ENCODE measurements at regions not wholly inside any gene's neighbourhood (a gene's known extent, or its start where the extent isn't known, plus 50 kb on each side); places are given as distances from the start of the nearest gene placed in this dataset.

GRCh38 chr12:17478908-17479673 is 610.9 kb downstream of the RERGL start:
- TF ChIP-seq POLR2A (IDR thresholded peaks at IDR 0.05; ENCODE audit: low read depth, low read length), result no peak
- no peak for DNase-seq (ENCODE audit: insufficient read length, low spot score)
- FAIRE-seq, result no peak

GRCh38 chr12:17470460-17470859 is 619.5 kb downstream of the RERGL start:
- FAIRE-seq, result no peak
- TF ChIP-seq POLR2A (IDR thresholded peaks at IDR 0.05; ENCODE audit: low read depth, low read length), result no peak
- no peak for DNase-seq (ENCODE audit: insufficient read length, low spot score)

- DNase-seq (ENCODE audit: insufficient read length, low spot score), result no peak
- no peak for FAIRE-seq
- no peak for TF ChIP-seq POLR2A (IDR thresholded peaks at IDR 0.05; ENCODE audit: low read depth, low read length)
Measured at GRCh38 chr12:17459214-17459613, 630.8 kb downstream of the RERGL start.

DNA sequence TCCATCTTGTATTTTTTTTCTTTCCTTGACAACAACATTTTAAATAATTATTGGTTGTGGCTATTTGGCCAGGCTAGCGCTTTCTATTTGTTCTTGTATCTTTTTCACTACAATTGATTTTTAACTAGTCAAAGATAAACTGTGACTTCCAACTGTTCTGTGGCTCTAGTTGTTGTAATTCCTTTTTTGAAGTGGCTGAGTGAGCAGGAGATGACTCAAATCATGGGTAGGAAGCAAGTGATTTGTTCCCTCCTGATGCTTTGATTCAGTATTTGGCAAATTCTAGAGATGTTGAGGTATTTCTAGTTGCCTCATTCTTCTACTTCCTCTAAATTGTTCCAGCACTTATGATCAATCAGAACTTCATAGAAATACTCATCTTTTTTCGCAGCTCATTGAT is 633.5 kb downstream of the RERGL start:
- DNase-seq (ENCODE audit: insufficient read length, low spot score) (no peak), FAIRE-seq (peak; percentile 23)
- no peak for TF ChIP-seq POLR2A (IDR thresholded peaks at IDR 0.05; ENCODE audit: low read depth, low read length)

- FAIRE-seq (no peak), DNase-seq (ENCODE audit: insufficient read length, low spot score) (no peak)
- no peak for TF ChIP-seq POLR2A (IDR thresholded peaks at IDR 0.05; ENCODE audit: low read depth, low read length)
Measured at GRCh38 chr12:17438141-17438540, 651.9 kb downstream of the RERGL start.

DNA sequence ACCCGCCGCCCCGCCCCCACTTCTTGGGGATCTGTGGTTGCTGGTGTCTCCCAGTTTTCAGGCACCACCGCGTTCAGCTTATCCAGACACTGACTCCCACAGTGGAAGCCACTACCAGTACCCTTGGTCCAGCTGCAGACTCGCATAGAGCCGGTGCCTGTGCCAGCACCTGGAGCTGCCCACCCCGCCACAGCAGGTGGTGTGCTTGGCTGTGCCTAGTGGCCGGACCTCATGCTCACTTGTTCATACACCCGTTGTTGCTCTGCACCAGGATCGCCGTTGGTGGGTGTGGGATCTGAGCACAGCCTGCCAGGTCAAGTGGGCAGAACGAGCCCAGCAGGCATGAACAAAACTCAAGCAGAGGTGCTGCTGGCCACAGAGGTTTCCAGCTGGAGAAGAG is 673.2 kb downstream of the RERGL start:
- no peak for TF ChIP-seq POLR2A (IDR thresholded peaks at IDR 0.05; ENCODE audit: low read depth, low read length)
- DNase-seq (ENCODE audit: insufficient read length, low spot score) (no peak), FAIRE-seq (no peak)

GRCh38 chr12:17414596-17414995 is 675.4 kb downstream of the RERGL start:
- no peak for FAIRE-seq
- DNase-seq (ENCODE audit: insufficient read length, low spot score), result no peak
- TF ChIP-seq POLR2A (IDR thresholded peaks at IDR 0.05; ENCODE audit: low read depth, low read length), result no peak

DNA sequence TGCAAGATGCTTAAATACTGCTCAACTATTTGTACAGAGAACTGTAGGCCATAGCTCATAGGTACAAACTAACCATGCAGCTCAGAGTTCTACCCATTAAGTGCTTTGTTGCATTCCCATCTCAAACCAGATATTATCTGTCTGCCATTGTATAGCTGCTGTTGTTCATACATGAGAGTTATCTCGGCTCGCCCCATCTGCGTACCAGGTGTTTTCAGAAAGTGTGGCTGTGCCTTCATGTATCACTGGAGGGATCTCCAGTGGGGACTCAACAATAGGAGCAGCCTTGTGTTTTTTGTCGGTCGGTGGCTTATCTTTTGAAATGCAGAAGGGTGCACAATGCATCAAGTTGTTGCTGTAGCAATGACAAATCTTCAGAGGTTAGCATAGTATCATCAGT is 678.3 kb downstream of the RERGL start:
- no peak for TF ChIP-seq POLR2A (IDR thresholded peaks at IDR 0.05; ENCODE audit: low read depth, low read length)
- FAIRE-seq (no peak), DNase-seq (ENCODE audit: insufficient read length, low spot score) (no peak)

DNA sequence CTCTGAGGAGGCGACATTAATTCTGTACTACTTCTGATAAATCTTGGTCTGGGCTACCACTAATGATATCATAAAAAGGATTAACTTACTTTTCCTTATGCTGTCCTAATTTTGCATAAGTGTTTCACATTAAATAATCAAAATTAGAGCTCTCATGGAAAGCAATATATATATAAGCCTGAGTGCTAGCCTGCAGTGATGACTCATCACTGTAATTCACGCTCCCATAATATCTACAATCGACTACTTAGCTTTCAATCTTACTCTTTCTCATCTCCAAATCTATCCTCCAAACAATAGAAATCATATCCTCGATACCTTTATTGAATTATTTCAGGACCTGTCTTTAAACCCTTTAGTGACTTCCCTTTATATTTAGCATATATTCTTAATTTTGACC is 701.3 kb downstream of the RERGL start:
- DNase-seq (ENCODE audit: insufficient read length, low spot score) (no peak), FAIRE-seq (no peak)
- TF ChIP-seq POLR2A (IDR thresholded peaks at IDR 0.05; ENCODE audit: low read depth, low read length), result no peak

- FAIRE-seq (no peak), DNase-seq (ENCODE audit: insufficient read length, low spot score) (no peak)
- TF ChIP-seq POLR2A (IDR thresholded peaks at IDR 0.05; ENCODE audit: low read depth, low read length), result no peak
Measured at GRCh38 chr12:17383321-17383720, 706.7 kb downstream of the RERGL start.

- DNase-seq (ENCODE audit: insufficient read length, low spot score) (no peak), FAIRE-seq (peak; percentile 15)
- TF ChIP-seq POLR2A (IDR thresholded peaks at IDR 0.05; ENCODE audit: low read depth, low read length), result no peak
Measured at GRCh38 chr12:17381211-17381610, 708.8 kb downstream of the RERGL start.

- FAIRE-seq, result no peak
- no peak for TF ChIP-seq POLR2A (IDR thresholded peaks at IDR 0.05; ENCODE audit: low read depth, low read length)
- DNase-seq (ENCODE audit: insufficient read length, low spot score), result no peak
Measured at GRCh38 chr12:17372508-17372907, 717.5 kb downstream of the RERGL start.

- FAIRE-seq, result no peak
- no peak for DNase-seq (ENCODE audit: insufficient read length, low spot score)
- no peak for TF ChIP-seq POLR2A (IDR thresholded peaks at IDR 0.05; ENCODE audit: low read depth, low read length)
Measured at GRCh38 chr12:17371491-17372215, 718.3 kb downstream of the RERGL start.

- no peak for DNase-seq (ENCODE audit: insufficient read length, low spot score)
- TF ChIP-seq POLR2A (IDR thresholded peaks at IDR 0.05; ENCODE audit: low read depth, low read length), result no peak
- FAIRE-seq, result no peak
Measured at GRCh38 chr12:17370621-17371020, 719.4 kb downstream of the RERGL start.

GRCh38 chr12:17369556-17369955 is 720.4 kb downstream of the RERGL start:
- FAIRE-seq, result no peak
- no peak for TF ChIP-seq POLR2A (IDR thresholded peaks at IDR 0.05; ENCODE audit: low read depth, low read length)
- no peak for DNase-seq (ENCODE audit: insufficient read length, low spot score)
